H54 (cell line): ENCODE measurements at regions not wholly inside any gene's neighbourhood (a gene's known extent, or its start where the extent isn't known, plus 50 kb on each side); places are given as distances from the start of the nearest gene placed in this dataset.

Experiments used
- DNase-seq: peaks from one replicate; pipeline ENCODE4 v3.0.0; 2011; ENCODE audit warnings: low spot score, mixed read lengths; ENCODE audit not compliant: insufficient read length
- FAIRE-seq: peaks from 3 replicates; lab custom pipeline; 2011; peaks lifted over from hg19 to GRCh38; lab: Jason Lieb, UNC
- POLR2A ChIP-seq: IDR thresholded peaks from 2 replicates; pipeline ENCODE4 v1.6.1; 2011; ENCODE audit warnings: low read depth, mild to moderate bottlenecking, low read length

GRCh38 chr2:7812231-7812995, 869.4 kb upstream of the ID2 start:
- TF ChIP-seq POLR2A, result no peak
- DNase-seq, result no peak
- FAIRE-seq, result no peak

DNA sequence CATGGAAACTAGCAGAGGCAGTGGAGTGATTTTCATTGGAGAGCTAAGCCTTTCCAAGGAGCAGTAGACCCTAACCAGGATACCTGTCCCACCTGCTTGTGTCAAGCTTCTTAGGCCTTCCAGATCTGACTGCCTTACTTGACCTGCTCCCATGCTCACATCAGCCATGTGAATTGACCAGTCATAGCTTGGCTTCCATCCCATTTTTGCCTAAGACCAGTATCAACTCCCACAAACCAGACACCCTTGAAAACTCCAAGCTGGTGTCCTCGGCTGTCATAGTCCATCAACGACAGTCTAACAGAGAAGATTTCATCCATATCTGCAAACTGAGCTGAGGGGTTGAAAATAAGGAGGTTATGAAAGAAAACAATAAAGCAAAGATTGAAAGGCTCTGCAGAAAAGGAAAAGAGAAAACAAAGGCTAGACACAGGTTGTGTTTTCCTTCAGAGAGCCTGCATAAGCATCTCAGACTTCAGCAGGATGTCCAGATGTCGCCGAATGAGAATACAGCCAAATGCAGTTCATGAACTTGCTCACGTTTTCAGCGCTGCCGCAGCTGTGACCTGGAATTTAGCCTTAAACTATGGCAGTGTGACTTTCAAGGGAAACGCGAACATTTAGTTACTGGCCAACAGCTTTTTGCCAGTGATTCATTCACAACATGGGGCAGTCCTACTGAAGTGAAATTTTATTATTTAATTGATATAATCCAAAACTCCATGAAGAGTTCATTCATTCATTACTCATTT, 868.1 kb upstream of the ID2 start:
- DNase-seq (no peak), FAIRE-seq (no peak)
- TF ChIP-seq POLR2A, result no peak

GRCh38 chr2:7815726-7816125, 866.1 kb upstream of the ID2 start:
- FAIRE-seq (no peak), DNase-seq (no peak)
- no peak for TF ChIP-seq POLR2A

DNA sequence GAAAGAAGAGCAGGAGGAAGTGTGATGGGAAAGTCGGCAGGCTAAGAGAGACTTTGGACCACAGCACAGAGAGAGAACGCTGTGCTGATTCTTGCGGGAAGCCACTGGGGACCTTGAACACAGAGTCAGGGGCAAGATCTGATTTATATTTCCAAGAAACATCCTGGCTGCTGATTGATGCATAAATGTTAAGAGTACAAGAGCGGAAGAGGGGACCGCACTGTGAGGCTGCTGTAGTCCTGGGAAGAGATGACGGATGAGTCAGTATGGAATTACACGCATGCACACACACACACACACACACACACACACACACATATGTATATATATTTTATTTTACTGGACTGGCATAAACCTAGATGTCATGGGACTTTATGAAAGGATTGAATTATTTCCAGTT, 865.6 kb upstream of the ID2 start:
- no peak for DNase-seq
- FAIRE-seq, result no peak
- no peak for TF ChIP-seq POLR2A

DNA sequence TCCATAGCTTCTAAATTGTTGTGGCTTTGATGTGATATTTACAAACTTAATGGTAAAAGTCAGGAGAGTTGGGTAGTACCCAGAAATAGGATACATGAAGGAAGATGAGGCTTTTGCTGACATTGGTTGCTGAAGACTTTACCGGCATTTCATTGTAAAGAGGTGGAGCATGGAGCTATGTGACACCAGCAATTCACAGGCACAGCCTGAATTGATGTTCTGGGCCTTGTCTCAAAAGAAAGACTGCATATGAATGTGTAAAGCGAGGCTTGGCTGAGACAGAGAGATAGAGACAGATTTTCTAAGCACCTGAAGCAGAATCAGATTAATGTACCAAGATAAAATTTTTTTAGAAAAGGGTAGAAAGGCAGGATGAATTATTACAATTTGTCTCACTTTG, 864.9 kb upstream of the ID2 start:
- DNase-seq (no peak), FAIRE-seq (no peak)
- no peak for TF ChIP-seq POLR2A

DNA sequence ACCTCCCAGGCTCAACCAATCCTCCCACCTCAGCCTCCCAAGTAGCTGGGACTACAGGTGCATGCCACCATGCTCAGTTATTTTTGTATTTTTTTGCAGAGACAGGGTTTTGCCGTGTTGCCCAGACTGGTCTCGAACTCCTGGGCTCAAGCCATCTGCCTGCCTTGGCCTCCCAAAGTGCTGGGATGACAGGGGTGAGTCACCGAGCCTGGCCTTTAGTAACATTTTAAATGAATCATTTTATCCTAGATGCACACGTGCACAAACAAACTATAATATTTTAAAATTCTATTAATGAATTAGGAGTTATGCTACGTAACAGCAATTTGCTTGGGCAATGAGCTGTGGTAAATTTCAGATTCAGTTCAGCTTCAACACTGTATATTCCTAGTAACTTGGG, 862.5 kb upstream of the ID2 start:
- DNase-seq, result no peak
- no peak for FAIRE-seq
- no peak for TF ChIP-seq POLR2A

DNA sequence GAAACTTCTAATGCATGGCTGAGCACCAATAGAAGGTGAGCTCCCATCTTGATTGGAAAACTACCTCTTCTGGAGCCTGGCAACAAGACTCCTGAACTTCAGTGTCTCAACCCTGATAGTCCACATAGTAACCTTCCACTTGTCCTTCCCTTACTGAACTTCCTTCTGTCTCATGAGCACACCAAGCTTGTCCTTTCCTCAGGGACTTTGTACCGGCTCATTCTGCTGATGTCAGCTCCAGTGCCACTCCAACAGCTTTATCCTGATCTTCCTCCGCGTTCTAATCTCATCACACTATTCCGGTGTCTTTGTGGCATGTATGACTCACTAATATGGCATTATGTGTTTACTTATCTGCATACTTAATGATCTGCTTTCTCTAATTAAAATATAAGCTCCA, 862.0 kb upstream of the ID2 start:
- DNase-seq, result no peak
- no peak for FAIRE-seq
- TF ChIP-seq POLR2A, result no peak

GRCh38 chr2:7824211-7824610, 857.6 kb upstream of the ID2 start:
- TF ChIP-seq POLR2A, result no peak
- DNase-seq (no peak), FAIRE-seq (no peak)

GRCh38 chr2:7825591-7826312, 856.1 kb upstream of the ID2 start:
- TF ChIP-seq POLR2A, result no peak

DNA sequence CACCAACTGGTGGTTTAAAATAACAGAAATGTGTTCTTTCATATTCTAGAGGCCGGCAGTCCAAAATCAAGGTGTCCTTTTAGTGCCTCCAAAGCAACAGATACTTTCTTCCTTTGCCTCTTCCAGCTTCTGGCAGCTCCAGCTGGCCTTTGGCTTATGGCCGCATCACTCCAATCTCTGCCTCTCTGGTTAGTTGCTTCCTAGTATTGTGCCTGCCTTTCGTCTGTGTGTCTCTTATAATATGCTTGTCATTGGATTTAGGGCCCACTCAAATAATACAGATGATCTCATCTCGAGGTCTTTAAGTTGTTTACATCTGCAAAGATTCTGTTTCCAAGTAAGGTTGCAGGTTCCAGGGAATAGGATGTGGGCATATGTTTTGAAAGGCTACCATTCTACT, 855.2 kb upstream of the ID2 start:
- FAIRE-seq (no peak), DNase-seq (no peak)
- no peak for TF ChIP-seq POLR2A

More at GRCh38 chr2:7825591-7826312, 856.1 kb upstream of the ID2 start:
- no peak for DNase-seq
- no peak for FAIRE-seq

- TF ChIP-seq POLR2A, result no peak
- no peak for FAIRE-seq
- no peak for DNase-seq
Measured at GRCh38 chr2:7829241-7829640, 852.6 kb upstream of the ID2 start.

DNA sequence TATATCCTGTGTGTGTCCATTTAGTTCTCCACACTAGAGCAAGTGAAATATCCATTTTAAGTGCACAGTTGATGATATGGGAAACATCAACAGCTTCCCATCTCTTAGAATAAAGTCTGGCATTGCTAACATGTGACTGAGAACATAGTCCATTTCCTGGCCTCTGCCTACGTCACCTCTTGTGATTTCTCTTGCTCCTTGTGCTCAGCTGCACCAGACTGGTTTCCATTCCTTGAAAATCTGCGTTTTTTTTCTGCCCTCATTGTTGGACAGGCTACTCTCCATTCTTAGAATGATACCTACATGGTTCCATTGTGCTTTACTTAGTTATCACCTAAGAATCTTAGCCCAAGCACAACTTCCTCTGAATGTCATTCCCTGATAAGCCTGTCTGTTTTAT, 851.2 kb upstream of the ID2 start:
- DNase-seq (no peak), FAIRE-seq (no peak)
- no peak for TF ChIP-seq POLR2A

- DNase-seq, result no peak
- no peak for FAIRE-seq
- no peak for TF ChIP-seq POLR2A
Measured at GRCh38 chr2:7835151-7835550, 846.7 kb upstream of the ID2 start.
